ENCODE measurements at regions not wholly inside any gene's neighbourhood (a gene's known extent, or its start where the extent isn't known, plus 50 kb on each side); places are given as distances from the start of the nearest gene placed in this dataset.

- Histone ChIP-seq H3K27ac (no peak overlapping the region), H3K36me3 (no peaks in the 10 kb centered on the region), H3K27me3 (no peaks in the 10 kb centered on the region), H3K9me3 (no peaks in the 10 kb centered on the region), H3K4me3 (no peak overlapping the region), H3K4me1 (no peaks in the 10 kb centered on the region)
- WGBS, 2 donors, result 86 to 90% methylated on average over 1 of the region's 1 CpG
- intact Hi-C loops (cut with DNase I), result no loop called here
- no peak for DNase-seq
- TF ChIP-seq CTCF (IDR thresholded peaks at IDR 0.05), result no peak
- TF ChIP-seq POLR2AphosphoS5 (IDR thresholded peaks at IDR 0.05), result no peak
- no peak for TF ChIP-seq POLR2A (IDR thresholded peaks at IDR 0.05)
- no peak for TF ChIP-seq EP300 (IDR thresholded peaks at IDR 0.05)
Observed at GRCh38 chr13:103703246-103703645, 637.0 kb upstream of the SLC10A2 start.

GRCh38 chr13:103698000-103698399 is 631.8 kb upstream of the SLC10A2 start:
- intact Hi-C loops (cut with DNase I), result no loop called here
- 41 to 79% methylated on average over 5 of the region's 5 CpGs for WGBS, 2 donors
- Histone ChIP-seq H3K4me1 (no peaks in the 10 kb centered on the region), H3K27me3 (no peaks in the 10 kb centered on the region), H3K27ac (no peak overlapping the region), H3K36me3 (no peaks in the 10 kb centered on the region), H3K9me3 (no peaks in the 10 kb centered on the region), H3K4me3 (no peak overlapping the region)
- TF ChIP-seq CTCF (IDR thresholded peaks at IDR 0.05), result no peak
- no peak for TF ChIP-seq EP300 (IDR thresholded peaks at IDR 0.05)
- no peak for TF ChIP-seq POLR2AphosphoS5 (IDR thresholded peaks at IDR 0.05)
- no peak for TF ChIP-seq POLR2A (IDR thresholded peaks at IDR 0.05)
- DNase-seq, result no peak

- 91 to 95% methylated on average over 2 of the region's 2 CpGs for WGBS, 2 donors
Observed at GRCh38 chr13:103695320-103695719, 629.1 kb upstream of the SLC10A2 start.

GRCh38 chr13:103694471-103694870 is 628.3 kb upstream of the SLC10A2 start:
- DNase-seq, result no peak
- 71 to 72% methylated on average over 4 of the region's 4 CpGs for WGBS, 2 donors
- Histone ChIP-seq H3K4me1 (no peaks in the 10 kb centered on the region), H3K4me3 (no peak overlapping the region), H3K27ac (no peak overlapping the region), H3K27me3 (no peaks in the 10 kb centered on the region), H3K36me3 (no peaks in the 10 kb centered on the region), H3K9me3 (no peaks in the 10 kb centered on the region)
- TF ChIP-seq CTCF (IDR thresholded peaks at IDR 0.05), result no peak
- no peak for TF ChIP-seq EP300 (IDR thresholded peaks at IDR 0.05)
- TF ChIP-seq POLR2A (IDR thresholded peaks at IDR 0.05), result no peak
- TF ChIP-seq POLR2AphosphoS5 (IDR thresholded peaks at IDR 0.05), result no peak
- intact Hi-C loops (cut with DNase I), result no loop called here

More at GRCh38 chr13:103695320-103695719, 629.1 kb upstream of the SLC10A2 start:
- no peaks in the 10 kb centered on the region for H3K9me3 ChIP-seq
- no peak overlapping the region for H3K27ac ChIP-seq
- no peak for DNase-seq
- H3K36me3 ChIP-seq, result no peaks in the 10 kb centered on the region
- TF ChIP-seq POLR2A (IDR thresholded peaks at IDR 0.05) (no peak), POLR2AphosphoS5 (IDR thresholded peaks at IDR 0.05) (no peak), CTCF (IDR thresholded peaks at IDR 0.05) (no peak), EP300 (IDR thresholded peaks at IDR 0.05) (no peak)
- no peaks in the 10 kb centered on the region for H3K27me3 ChIP-seq
- no peaks in the 10 kb centered on the region for H3K4me1 ChIP-seq
- intact Hi-C loops (cut with DNase I), result no loop called here
- no peak overlapping the region for H3K4me3 ChIP-seq

GRCh38 chr13:103694033-103694432 is 627.8 kb upstream of the SLC10A2 start:
- intact Hi-C loops (cut with DNase I), result no loop called here
- TF ChIP-seq EP300 (IDR thresholded peaks at IDR 0.05) (no peak), POLR2AphosphoS5 (IDR thresholded peaks at IDR 0.05) (no peak), POLR2A (IDR thresholded peaks at IDR 0.05) (no peak), CTCF (IDR thresholded peaks at IDR 0.05) (no peak)

More at GRCh38 chr13:103694033-103694432, 627.8 kb upstream of the SLC10A2 start:
- Histone ChIP-seq H3K27me3 (no peaks in the 10 kb centered on the region), H3K27ac (no peak overlapping the region), H3K4me1 (no peaks in the 10 kb centered on the region), H3K36me3 (no peaks in the 10 kb centered on the region), H3K9me3 (no peaks in the 10 kb centered on the region), H3K4me3 (no peak overlapping the region)
- no peak for DNase-seq
- WGBS, 2 donors, result 43 to 55% methylated on average over 5 of the region's 5 CpGs
